Astrocyte (in vitro differentiated cells and primary cell): ENCODE measurements at regions not wholly inside any gene's neighbourhood (a gene's known extent, or its start where the extent isn't known, plus 50 kb on each side); places are given as distances from the start of the nearest gene placed in this dataset.

Experiments used
- DNase-seq: peaks from one replicate; pipeline ENCODE4 v3.0.0-alpha.2; 2010; ENCODE audit warnings: low read depth
- FAIRE-seq: peaks from 2 replicates; lab custom pipeline; 2011; peaks lifted over from hg19 to GRCh38; lab: Jason Lieb, UNC
- H2AFZ ChIP-seq: 2 replicates; pipeline ENCODE4 v1.6.0; 2012; ENCODE audit warnings: low read depth, low read length, inconsistent platforms
- H3K27ac ChIP-seq: 2 replicates; pipeline ENCODE4 v1.5.1; 2011; ENCODE audit warnings: low read depth, low read length, inconsistent platforms
- H3K27me3 ChIP-seq: 2 replicates; pipeline ENCODE4 v1.6.0; 2011; ENCODE audit warnings: low read length, inconsistent platforms; ENCODE audit not compliant: insufficient read depth
- H3K36me3 ChIP-seq: 2 replicates; pipeline ENCODE4 v1.5.1; 2011; ENCODE audit warnings: low read length, inconsistent platforms; ENCODE audit not compliant: insufficient read depth
- H3K4me1 ChIP-seq: 2 replicates; pipeline ENCODE4 v1.5.1; 2011; ENCODE audit warnings: low read length, inconsistent platforms; ENCODE audit not compliant: insufficient read depth
- H3K4me2 ChIP-seq: 2 replicates; pipeline ENCODE4 v1.6.0; 2012; ENCODE audit warnings: low read length, inconsistent platforms
- H3K4me3 ChIP-seq: 2 replicates; pipeline ENCODE4 v1.5.1; 2011; ENCODE audit warnings: low read depth, mild to moderate bottlenecking, low read length, inconsistent platforms; ENCODE audit not compliant: insufficient read depth
- H3K79me2 ChIP-seq: 2 replicates; pipeline ENCODE4 v1.6.0; 2012; ENCODE audit warnings: mild to moderate bottlenecking, low read length, inconsistent platforms; ENCODE audit not compliant: insufficient read depth
- H3K9ac ChIP-seq: 2 replicates; pipeline ENCODE4 v1.6.0; 2012; ENCODE audit warnings: mild to moderate bottlenecking, low read length, inconsistent platforms
- H3K9me3 ChIP-seq: 2 replicates; pipeline ENCODE4 v1.5.1; 2012; ENCODE audit warnings: low read depth, mild to moderate bottlenecking, low read length, inconsistent platforms; ENCODE audit not compliant: insufficient read depth
- H4K20me1 ChIP-seq: 2 replicates; pipeline ENCODE4 v1.6.0; 2012; ENCODE audit warnings: low read length, inconsistent platforms; ENCODE audit not compliant: insufficient read depth
- H3K27ac Mint-ChIP-seq: one replicate; pipeline ENCODE4 v1.8.0; 2021; ENCODE audit warnings: mild to moderate bottlenecking, mixed read lengths; ENCODE audit not compliant: unreplicated experiment
- H3K27me3 Mint-ChIP-seq: one replicate; pipeline ENCODE4 v1.8.0; 2021; ENCODE audit warnings: low read depth, mixed read lengths; ENCODE audit not compliant: unreplicated experiment
- H3K36me3 Mint-ChIP-seq: one replicate; pipeline ENCODE4 v1.8.0; 2021; ENCODE audit warnings: low read depth, mixed read lengths; ENCODE audit not compliant: unreplicated experiment
- H3K4me1 Mint-ChIP-seq: one replicate; pipeline ENCODE4 v1.8.0; 2021; ENCODE audit warnings: low read depth, mixed read lengths; ENCODE audit not compliant: unreplicated experiment
- H3K4me3 Mint-ChIP-seq: one replicate; pipeline ENCODE4 v1.8.0; 2021; ENCODE audit warnings: mild to moderate bottlenecking, moderate library complexity, mixed read lengths; ENCODE audit not compliant: unreplicated experiment
- H3K9me3 Mint-ChIP-seq: one replicate; pipeline ENCODE4 v1.8.0; 2021; ENCODE audit warnings: mild to moderate bottlenecking, mixed read lengths; ENCODE audit not compliant: unreplicated experiment
- CTCF ChIP-seq: IDR thresholded peaks from 2 replicates; pipeline ENCODE4 v1.5.1; 2011; ENCODE audit warnings: low read depth, mild to moderate bottlenecking, inconsistent platforms, low read length, moderate library complexity; ENCODE audit not compliant: insufficient read depth
- EZH2 ChIP-seq: IDR thresholded peaks from 2 replicates; pipeline ENCODE4 v1.6.1; 2012; ENCODE audit warnings: mild to moderate bottlenecking, low read length, inconsistent platforms; ENCODE audit not compliant: insufficient read depth

DNA sequence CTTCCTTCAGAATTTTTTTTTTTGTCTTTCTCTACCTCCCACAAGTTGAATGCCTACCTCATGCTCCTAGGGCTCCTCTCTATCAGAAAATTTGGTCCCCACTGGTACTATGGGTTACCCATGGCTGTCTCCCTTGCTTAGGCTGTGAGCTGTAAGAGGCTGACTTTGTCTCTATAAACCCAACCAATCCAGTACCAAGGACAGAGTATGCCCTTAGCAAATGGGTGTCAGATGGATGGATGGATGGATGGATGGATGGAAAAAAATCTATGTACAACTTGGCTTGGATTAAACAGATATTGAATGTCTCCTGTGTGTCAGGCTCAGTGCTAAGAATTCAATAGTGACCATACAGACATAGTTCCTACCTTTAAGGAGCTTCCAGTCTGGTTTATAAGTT is 398.2 kb upstream of the TRPC7 start:
- Histone ChIP-seq H3K4me3 (no peak overlapping the region), H3K4me1 (no peaks in the 10 kb centered on the region), H3K27me3 (no peaks in the 10 kb centered on the region), H3K4me2 (no peak overlapping the region), H3K36me3 (no peaks in the 10 kb centered on the region), H2AFZ (no peak overlapping the region), H3K9ac (no peak overlapping the region), H3K9me3 (no peaks in the 10 kb centered on the region), H3K27ac (no peak overlapping the region), H3K79me2 (no peaks in the 10 kb centered on the region), H4K20me1 (no peaks in the 10 kb centered on the region)
- peaks cover 3% of the 10 kb centered on the region for H3K4me1 Mint-ChIP-seq
- no peak for TF ChIP-seq CTCF
- TF ChIP-seq EZH2, result no peak
- no peak overlapping the region for H3K4me3 Mint-ChIP-seq
- H3K27ac Mint-ChIP-seq, result no peak overlapping the region
- DNase-seq, result no peak
- peaks cover 6% of the 10 kb centered on the region for H3K27me3 Mint-ChIP-seq
- H3K9me3 Mint-ChIP-seq, result peaks cover 2% of the 10 kb centered on the region
- FAIRE-seq, result no peak
- no peaks in the 10 kb centered on the region for H3K36me3 Mint-ChIP-seq

DNA sequence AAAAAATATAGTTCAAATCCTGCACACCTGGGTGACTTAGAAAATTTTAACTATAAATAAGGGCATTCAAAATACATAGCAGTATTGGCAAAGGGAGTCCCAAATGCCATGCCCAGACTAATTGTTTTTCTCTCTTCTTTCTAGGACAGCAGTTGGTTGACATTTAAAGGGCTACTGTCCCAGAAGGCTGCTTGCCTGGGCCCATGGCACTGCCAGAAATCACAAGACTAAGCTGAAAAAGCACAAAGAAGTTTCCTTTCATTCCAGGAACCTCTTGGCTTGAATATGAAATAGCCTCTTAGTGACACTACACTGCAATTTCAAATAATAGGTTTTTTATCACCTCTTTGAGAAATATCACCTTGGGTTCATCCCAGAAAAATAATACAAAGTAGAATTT is 388.9 kb upstream of the TRPC7 start:
- Mint-ChIP-seq H3K36me3 (no peaks in the 10 kb centered on the region), H3K4me1 (peaks cover 13% of the 10 kb centered on the region), H3K27ac (no peak overlapping the region), H3K4me3 (no peak overlapping the region), H3K27me3 (peaks cover 2% of the 10 kb centered on the region), H3K9me3 (peaks cover 2% of the 10 kb centered on the region)
- peaks cover 2% of the 10 kb centered on the region for H3K4me1 ChIP-seq
- DNase-seq (no peak), FAIRE-seq (no peak)
- no peaks in the 10 kb centered on the region for H3K79me2 ChIP-seq
- no peaks in the 10 kb centered on the region for H3K36me3 ChIP-seq
- H3K4me3 ChIP-seq, result no peak overlapping the region
- no peak overlapping the region for H3K4me2 ChIP-seq
- TF ChIP-seq EZH2 (no peak), CTCF (no peak)
- no peak overlapping the region for H3K27ac ChIP-seq
- no peaks in the 10 kb centered on the region for H4K20me1 ChIP-seq
- no peaks in the 10 kb centered on the region for H3K9me3 ChIP-seq
- no peak overlapping the region for H2AFZ ChIP-seq
- H3K9ac ChIP-seq, result no peak overlapping the region
- no peaks in the 10 kb centered on the region for H3K27me3 ChIP-seq

DNA sequence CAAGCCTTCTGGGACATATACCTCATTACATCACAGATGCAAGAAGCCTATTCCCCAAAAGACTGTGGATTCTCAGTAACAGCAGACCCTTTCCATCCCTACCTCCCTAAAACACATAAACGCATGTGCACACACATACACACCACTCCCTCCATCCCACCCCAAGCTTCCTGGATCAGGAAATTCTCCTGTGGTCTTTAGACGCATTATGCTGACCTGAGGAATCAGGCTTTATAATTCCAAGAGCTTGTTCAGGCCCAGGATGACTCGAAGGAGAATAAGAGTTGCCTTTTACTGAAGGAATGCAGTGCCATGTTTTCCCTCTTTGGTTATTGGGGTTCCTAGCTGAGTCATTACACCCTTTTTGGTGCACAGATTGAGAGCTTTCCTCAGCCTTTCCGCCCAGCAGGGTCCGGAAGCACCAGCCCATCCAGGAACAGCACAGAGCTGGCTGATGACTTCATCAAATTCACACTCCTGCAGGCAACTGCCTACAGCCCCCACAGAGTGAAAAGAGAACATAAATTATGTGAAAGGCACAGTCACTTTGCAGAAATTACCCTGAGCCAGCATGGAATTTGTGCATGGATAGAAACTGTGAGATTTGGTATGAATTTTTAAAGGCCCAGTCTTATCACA is 385.0 kb upstream of the TRPC7 start:
- no peak for FAIRE-seq
- H3K9me3 Mint-ChIP-seq, result peaks cover 2% of the 10 kb centered on the region
- no peak overlapping the region for H3K4me3 Mint-ChIP-seq

More for the DNA sequence above, 385.0 kb upstream of the TRPC7 start:
- Histone ChIP-seq H3K27ac (no peak overlapping the region), H3K36me3 (no peaks in the 10 kb centered on the region), H3K4me3 (no peak overlapping the region), H4K20me1 (no peaks in the 10 kb centered on the region), H2AFZ (no peak overlapping the region), H3K4me1 (peaks cover 4% of the 10 kb centered on the region), H3K27me3 (no peaks in the 10 kb centered on the region), H3K9me3 (no peaks in the 10 kb centered on the region), H3K9ac (no peak overlapping the region), H3K4me2 (no peak overlapping the region), H3K79me2 (no peaks in the 10 kb centered on the region)
- TF ChIP-seq CTCF (no peak), EZH2 (no peak)
- DNase-seq, result no peak
- Mint-ChIP-seq H3K36me3 (no peaks in the 10 kb centered on the region), H3K27me3 (peaks cover 2% of the 10 kb centered on the region), H3K27ac (no peak overlapping the region), H3K4me1 (peaks cover 16% of the 10 kb centered on the region)
